GM23338 (cell line): ENCODE measurements at regions not wholly inside any gene's neighbourhood (a gene's known extent, or its start where the extent isn't known, plus 50 kb on each side); places are given as distances from the start of the nearest gene placed in this dataset.

Experiments used
- EZH2phosphoT487 ChIP-seq: fragments of 200-600 bp; sonication (generic); IDR thresholded peaks from one replicate; pipeline ENCODE4 v1.8.1; 2018; ENCODE audit warnings: antibody characterized with exemption; ENCODE audit not compliant: unreplicated experiment
- POLR2AphosphoS5 ChIP-seq: IDR thresholded peaks from 2 replicates; pipeline ENCODE4 v1.6.1; 2016; ENCODE audit warnings: antibody characterized with exemption, low read depth
- REST ChIP-seq: IDR thresholded peaks from one replicate; pipeline ENCODE4 v1.6.1; 2018; ENCODE audit warnings: antibody characterized with exemption; ENCODE audit not compliant: unreplicated experiment
- TF ChIP-seq, protein P1 (sequence below), 2 experiments: fragments of 200-600 bp in 1 of 2; sonication (generic) in 1 of 2; conservative IDR thresholded peaks; 2 replicates each; pipeline versions ENCODE4 v1.5.1 to v1.6.1; 2016 to 2017; ENCODE audit warnings: antibody characterized with exemption in 2 of 2, low read depth in 2 of 2, mild to moderate bottlenecking in 2 of 2, moderate library complexity in 1 of 2

- TF ChIP-seq EZH2phosphoT487 (no peak), REST (no peak), POLR2AphosphoS5 (no peak)
- TF ChIP-seq, protein P1, sequence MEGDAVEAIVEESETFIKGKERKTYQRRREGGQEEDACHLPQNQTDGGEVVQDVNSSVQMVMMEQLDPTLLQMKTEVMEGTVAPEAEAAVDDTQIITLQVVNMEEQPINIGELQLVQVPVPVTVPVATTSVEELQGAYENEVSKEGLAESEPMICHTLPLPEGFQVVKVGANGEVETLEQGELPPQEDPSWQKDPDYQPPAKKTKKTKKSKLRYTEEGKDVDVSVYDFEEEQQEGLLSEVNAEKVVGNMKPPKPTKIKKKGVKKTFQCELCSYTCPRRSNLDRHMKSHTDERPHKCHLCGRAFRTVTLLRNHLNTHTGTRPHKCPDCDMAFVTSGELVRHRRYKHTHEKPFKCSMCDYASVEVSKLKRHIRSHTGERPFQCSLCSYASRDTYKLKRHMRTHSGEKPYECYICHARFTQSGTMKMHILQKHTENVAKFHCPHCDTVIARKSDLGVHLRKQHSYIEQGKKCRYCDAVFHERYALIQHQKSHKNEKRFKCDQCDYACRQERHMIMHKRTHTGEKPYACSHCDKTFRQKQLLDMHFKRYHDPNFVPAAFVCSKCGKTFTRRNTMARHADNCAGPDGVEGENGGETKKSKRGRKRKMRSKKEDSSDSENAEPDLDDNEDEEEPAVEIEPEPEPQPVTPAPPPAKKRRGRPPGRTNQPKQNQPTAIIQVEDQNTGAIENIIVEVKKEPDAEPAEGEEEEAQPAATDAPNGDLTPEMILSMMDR (conservative IDR thresholded peaks at IDR 0.05; ENCODE audit: low read depth in 2 of 2) = no peak
Measured at GRCh38 chr9:8252445-8252844, 452.9 kb upstream of the DMAC1 start.
